Globus pallidus (tissue), 1 donor: ENCODE measurements at regions not wholly inside any gene's neighbourhood (a gene's known extent, or its start where the extent isn't known, plus 50 kb on each side); places are given as distances from the start of the nearest gene placed in this dataset.
"Not testable (repeated sequence)": the region's sequence is repeated elsewhere in the genome, so short reads cannot be mapped to it uniquely, and the experiment has no call there.

Source experiments
- DNase-seq: peaks from one replicate; pipeline ENCODE4 v3.0.0-alpha.2; 2015; ENCODE audit warnings: low spot score

GRCh38 chr2:72031346-72032110, 116.1 kb downstream of the CYP26B1 start:
- no peak for DNase-seq

- DNase-seq, result no peak
Measured at GRCh38 chr2:72028996-72029395, 118.7 kb downstream of the CYP26B1 start.

- no peak for DNase-seq
Measured at GRCh38 chr2:72028351-72028995, 119.2 kb downstream of the CYP26B1 start.

- DNase-seq, result no peak
Measured at GRCh38 chr2:72027426-72028161, 120.1 kb downstream of the CYP26B1 start.

- no peak for DNase-seq
Measured at GRCh38 chr2:72026819-72027425, 120.7 kb downstream of the CYP26B1 start.

- DNase-seq, result no peak
Measured at GRCh38 chr2:72024451-72025175, 123.0 kb downstream of the CYP26B1 start.

- DNase-seq, result no peak
Measured at GRCh38 chr2:72023678-72024390, 123.8 kb downstream of the CYP26B1 start.

- not testable (repeated sequence) for DNase-seq
Measured at GRCh38 chr2:72021371-72021770, 126.3 kb downstream of the CYP26B1 start.

- DNase-seq, result no peak
Measured at GRCh38 chr2:72015266-72015665, 132.4 kb downstream of the CYP26B1 start.

GRCh38 chr2:72014831-72015230, 132.8 kb downstream of the CYP26B1 start:
- no peak for DNase-seq

GRCh38 chr2:72013726-72014125, 133.9 kb downstream of the CYP26B1 start:
- DNase-seq, result no peak

- DNase-seq, result no peak
Measured at GRCh38 chr2:72012886-72013574, 134.6 kb downstream of the CYP26B1 start.

- no peak for DNase-seq
Measured at GRCh38 chr2:72011791-72012190, 135.9 kb downstream of the CYP26B1 start.

- no peak for DNase-seq
Measured at GRCh38 chr2:72011370-72011689, 136.3 kb downstream of the CYP26B1 start.

GRCh38 chr2:72010647-72011369, 136.9 kb downstream of the CYP26B1 start:
- no peak for DNase-seq

- no peak for DNase-seq
Measured at GRCh38 chr2:72008608-72009007, 139.1 kb downstream of the CYP26B1 start.

GRCh38 chr2:72007402-72007801, 140.3 kb downstream of the CYP26B1 start:
- no peak for DNase-seq

GRCh38 chr2:72006188-72006736, 141.4 kb downstream of the CYP26B1 start:
- DNase-seq, result no peak

GRCh38 chr2:72004976-72005375, 142.7 kb downstream of the CYP26B1 start:
- DNase-seq, result no peak
